Mucosa of gallbladder (tissue), 1 donor: ENCODE measurements at regions not wholly inside any gene's neighbourhood (a gene's known extent, or its start where the extent isn't known, plus 50 kb on each side); places are given as distances from the start of the nearest gene placed in this dataset.
A peak's percentile ranks its signal among the peaks of the same experiment; 100 is the strongest.

Source experiments
- DNase-seq: peaks from one replicate; pipeline ENCODE4 v3.0.0-alpha.2; 2020; ENCODE audit warnings: low spot score
- donor health status: DM: no; HTN: no; CAD: no.

DNA sequence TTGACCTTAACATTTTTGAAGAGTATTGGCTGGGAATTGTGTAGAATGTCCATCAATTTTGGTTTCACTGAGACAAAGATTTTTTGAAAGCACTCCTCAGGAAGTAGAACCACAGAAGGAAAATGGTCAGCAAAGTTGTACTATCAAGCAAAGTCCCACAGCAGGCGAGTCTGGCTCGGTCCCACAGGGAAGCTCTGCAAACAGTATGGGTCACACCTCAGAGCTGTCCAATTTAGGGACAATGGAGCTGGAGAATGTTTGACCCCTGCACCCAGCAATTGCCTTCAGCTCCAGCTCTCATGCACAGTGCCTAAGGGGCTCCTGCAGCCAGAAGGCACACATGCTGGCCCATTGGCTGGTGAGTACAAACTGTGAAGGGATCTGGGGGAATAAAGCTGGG lies 147.0 kb downstream of the MAFB start:
- DNase-seq = no peak

DNA sequence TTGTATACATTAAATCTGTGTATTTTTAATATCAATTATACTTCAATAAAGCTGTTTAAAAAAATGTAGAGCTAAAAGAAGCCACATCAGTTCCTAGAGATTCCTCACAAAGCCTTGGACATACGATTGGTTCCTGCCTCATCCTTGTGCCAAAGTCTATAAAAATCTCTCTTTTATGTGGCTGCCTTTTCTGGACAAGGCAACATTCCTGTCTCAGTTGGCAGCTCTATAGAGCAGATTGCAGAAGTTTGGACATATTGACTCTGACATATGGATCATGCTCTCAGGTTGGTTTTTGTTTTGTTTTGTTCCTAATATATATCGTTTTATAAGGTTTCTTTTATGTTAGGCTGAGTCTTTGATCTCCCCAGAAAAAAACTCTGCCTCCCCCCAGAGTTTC lies 148.9 kb downstream of the MAFB start:
- DNase-seq = no peak

GRCh38 chr20:40538131-40538530 lies 150.9 kb downstream of the MAFB start:
- DNase-seq = no peak

GRCh38 chr20:40536808-40537207 lies 152.2 kb downstream of the MAFB start:
- no peak for DNase-seq

- DNase-seq = no peak
Observed at GRCh38 chr20:40535816-40536215, 153.2 kb downstream of the MAFB start.

GRCh38 chr20:40532103-40532502 lies 156.9 kb downstream of the MAFB start:
- no peak for DNase-seq

DNA sequence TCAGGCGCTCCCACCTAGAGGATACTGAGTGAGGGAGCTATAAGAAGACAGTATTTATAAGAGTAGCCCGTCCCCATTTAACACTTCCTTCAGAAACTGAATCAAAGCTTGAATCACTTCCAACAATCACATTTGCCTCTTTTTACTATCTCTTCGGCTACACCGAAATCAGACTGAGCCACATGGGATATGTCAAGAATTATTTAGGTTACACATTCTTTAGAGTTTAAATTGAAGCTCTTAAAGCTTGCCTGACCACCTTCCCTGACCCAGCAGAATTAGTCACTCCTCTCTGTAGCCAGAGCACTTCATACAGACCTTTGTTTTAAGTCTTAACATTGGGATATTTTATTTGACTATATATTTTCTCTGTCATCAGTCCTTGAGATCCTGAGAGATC lies 163.7 kb downstream of the MAFB start:
- DNase-seq = no peak

- no peak for DNase-seq
Observed at GRCh38 chr20:40524071-40524470, 165.0 kb downstream of the MAFB start.

GRCh38 chr20:40522405-40522804 lies 166.6 kb downstream of the MAFB start:
- DNase-seq = no peak

DNA sequence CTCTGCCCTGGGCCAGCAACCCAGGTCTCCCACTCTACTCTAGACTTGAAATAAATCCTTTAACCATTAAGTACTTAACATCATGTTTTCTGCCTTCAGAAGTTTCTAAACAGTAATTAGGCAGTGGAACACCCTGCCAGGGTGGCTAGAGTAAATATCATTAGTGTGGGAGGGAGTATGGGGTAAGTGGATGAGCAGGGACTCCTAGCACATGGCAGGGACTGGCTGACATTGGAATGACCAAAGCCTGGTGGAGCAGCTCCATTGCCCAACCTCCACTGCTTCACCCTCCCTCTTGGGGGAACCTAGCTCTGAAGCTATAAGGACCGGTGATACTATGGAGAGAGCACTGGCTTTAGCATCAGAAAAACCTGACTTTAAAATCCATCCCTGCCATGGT lies 167.1 kb downstream of the MAFB start:
- no peak for DNase-seq

DNA sequence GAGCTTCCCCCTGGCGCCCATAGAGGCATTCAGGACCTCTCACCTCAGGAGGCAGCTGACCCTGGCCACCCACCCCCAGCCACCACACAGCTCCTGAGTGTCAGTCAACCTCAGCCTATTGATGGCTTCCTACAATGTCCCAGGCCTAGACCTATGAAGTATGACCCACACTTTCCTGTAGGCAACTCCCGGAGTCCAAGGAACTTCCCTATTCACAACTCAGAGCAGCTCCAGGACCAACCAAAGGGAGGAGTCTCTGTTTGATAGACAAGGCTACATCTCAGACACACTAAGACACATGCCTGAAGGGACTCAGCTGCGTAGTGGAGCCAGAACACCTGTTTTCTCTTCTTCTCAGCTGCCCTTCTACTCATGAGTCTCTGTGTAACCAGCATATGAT lies 169.1 kb downstream of the MAFB start:
- no peak for DNase-seq

GRCh38 chr20:40512994-40513393 lies 176.0 kb downstream of the MAFB start:
- DNase-seq = no peak

DNA sequence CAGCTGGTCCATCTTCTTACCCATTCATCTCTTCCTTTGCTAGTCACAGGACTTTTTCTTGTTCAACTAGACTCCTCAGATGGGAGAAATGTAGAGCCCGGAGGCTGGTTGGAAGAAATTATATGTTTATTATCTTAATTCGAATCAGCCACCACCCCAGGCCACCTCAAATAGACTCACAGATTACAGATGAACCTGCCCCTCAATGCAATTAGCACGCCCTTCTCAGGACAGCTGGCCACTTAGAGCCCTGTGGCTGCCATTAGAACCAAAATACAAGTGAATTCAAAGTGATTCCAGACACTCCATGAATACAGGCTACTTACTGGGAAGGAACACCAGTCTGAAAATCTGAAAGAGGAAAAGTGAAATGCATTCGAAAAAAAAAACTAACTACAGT lies 176.4 kb downstream of the MAFB start:
- no peak for DNase-seq

DNA sequence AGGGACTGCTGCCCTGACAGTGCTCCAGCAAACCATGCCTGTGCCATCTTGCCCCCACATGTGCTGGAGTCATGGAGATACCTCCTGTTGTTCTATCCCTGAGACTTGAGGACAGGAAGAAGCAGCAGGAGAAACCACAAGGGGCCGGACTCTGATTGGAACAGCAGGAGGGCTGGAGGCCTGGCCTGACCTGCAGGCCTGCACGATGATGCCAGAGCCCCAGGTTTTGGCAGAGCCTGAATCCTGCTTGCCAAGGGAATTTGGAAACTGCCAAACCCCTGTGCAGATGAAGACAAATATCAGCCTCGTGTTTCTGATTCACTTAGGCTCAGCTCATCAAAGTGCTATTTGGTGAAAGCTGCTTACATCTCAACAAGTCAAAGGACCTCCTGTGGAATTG lies 177.6 kb downstream of the MAFB start:
- DNase-seq = no peak

DNA sequence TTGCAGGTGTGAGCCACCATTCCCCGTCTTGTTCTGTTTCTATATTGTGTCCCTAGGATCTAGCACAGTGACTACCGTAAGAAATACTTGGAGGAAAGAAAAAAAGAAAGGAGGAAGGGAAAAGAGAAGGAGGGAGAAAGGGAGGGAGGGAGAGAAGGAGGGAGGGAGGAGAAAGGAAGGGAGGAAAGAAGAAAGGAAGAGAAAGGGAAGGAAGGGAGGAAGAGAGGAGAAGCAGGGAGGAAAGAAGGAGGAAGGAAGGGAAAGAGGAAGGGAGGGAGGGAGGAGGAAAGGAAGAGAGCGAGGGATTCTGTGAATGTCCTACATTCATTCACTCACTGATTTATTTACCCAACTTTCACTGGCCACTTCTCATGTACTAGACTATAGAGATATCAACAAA lies 178.4 kb downstream of the MAFB start:
- no peak for DNase-seq

DNA sequence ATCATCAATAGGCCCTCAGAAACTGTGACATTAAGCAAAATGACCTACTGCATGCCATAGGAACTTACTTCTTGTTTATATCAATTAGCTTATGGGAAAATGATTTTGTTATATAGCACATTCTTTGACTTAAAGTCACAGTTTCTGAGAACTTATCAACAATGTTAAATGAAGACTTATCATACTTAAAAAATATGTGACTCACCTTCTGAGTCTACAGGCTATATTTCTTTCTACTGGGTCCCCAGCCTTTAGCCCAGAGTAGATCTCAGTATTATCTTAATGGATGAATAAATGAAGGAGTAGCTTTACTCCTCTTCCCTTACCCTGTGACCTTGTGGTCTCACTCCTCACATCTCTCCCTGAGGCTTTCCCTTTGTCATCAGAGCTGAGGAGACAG lies 180.2 kb downstream of the MAFB start:
- no peak for DNase-seq

GRCh38 chr20:40506537-40506939 lies 182.5 kb downstream of the MAFB start:
- DNase-seq = peak; percentile 85

DNA sequence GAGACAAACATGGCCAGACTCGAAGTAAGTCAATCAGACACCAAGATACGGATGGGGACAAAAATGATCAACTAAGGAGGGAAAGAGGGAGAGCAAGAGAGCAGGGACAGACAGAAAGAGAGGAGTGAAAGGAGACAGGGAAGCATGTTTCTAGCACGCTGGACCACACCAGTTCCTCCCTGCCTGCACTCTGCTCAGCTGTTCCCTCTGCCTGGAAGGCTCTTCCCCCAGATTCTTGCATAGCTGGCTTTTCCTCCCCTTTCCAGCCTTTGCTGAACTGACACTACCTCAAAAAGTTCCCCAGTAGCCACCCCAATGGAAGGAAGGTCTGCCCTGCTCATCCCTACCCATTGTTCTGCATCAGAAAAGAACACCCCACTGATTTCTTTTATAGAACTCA lies 185.9 kb downstream of the MAFB start:
- no peak for DNase-seq

- no peak for DNase-seq
Observed at GRCh38 chr20:40502576-40502975, 186.5 kb downstream of the MAFB start.

- DNase-seq = no peak
Observed at GRCh38 chr20:40499391-40499790, 189.6 kb downstream of the MAFB start.

DNA sequence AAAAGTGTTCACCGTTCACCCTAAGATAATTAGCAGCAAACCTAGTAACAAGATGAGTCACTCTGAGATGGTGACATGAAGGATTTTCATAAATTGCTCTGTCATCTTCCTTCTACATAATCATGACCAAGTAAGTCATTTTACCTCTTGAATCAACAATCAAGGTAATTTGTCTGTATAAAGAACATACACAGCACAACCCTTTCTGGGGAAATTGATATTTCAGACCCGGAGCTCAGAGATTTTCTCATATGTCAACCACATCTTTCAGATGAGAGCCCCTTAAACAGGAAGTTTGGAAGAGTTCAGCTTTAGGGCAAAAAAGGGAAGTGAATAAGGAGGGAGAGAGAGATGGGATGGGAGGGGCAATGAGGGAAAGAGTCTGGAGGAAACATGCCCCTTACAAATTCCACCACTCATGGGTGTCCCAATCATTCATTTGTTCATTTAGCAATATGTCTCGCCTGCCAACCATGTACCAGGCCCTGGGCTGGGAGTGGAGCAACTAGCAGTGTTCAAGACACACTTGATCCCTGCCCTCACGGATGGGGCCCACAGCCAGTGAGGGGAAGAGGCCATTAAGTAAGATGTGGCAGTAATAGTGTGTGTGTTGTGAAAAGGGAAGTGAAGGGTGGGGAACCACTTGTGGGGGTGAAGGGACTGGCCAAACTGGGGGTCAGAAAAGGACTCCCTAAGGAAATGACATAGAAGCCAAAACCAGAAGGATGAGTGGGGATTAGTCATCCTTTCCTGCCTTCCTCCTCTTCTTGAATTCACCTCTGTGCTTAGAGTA lies 190.9 kb downstream of the MAFB start:
- DNase-seq = no peak

DNA sequence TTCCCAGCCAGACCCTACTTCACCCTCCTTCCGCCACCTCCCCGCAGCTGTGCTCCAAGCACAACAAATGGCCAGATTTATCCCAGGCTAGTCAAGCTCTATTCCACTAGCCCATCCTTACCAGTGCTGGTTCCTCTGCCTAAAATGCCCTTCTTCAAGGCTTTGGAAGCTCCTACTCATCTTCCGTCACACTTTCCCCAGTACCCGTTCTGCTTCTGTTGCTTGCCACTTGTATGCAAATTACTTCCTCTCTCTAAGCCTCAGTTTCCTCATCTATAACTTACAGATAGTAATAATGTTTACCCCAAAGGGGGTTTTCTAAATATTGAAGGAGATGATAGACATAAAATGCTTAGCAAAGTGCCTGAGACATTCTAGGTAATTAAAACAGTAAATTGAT lies 193.1 kb downstream of the MAFB start:
- DNase-seq = no peak

GRCh38 chr20:40494248-40494647 lies 194.8 kb downstream of the MAFB start:
- DNase-seq = peak; percentile 39

DNA sequence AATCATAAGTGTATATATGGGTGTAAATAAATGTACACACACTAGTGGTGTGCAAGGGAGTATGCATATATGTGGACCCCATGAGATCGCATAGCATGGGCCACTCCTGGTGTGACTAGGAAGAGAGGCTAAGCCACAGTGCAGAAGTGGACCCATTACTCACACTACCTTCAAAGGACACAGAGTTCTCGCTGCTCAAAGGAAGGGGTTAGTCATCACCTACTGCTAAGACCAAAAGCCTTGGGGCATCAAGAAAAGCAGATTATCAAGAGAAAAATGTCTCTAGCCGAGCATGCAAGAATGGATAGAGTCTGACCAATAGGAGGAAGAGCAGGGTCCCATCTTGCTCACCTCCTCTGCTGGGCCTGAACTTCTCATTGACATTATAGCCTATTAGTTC lies 195.5 kb downstream of the MAFB start:
- no peak for DNase-seq
